HUES48 (cell line): ENCODE measurements at regions not wholly inside any gene's neighbourhood (a gene's known extent, or its start where the extent isn't known, plus 50 kb on each side); places are given as distances from the start of the nearest gene placed in this dataset.
"Not testable (repeated sequence)": the region's sequence is repeated elsewhere in the genome, so short reads cannot be mapped to it uniquely, and the experiment has no call there.

Experiments used
- H3K27ac ChIP-seq: one replicate; pipeline ENCODE4 v1.7.0; 2013; ENCODE audit warnings: low read depth, low read length, inconsistent platforms
- H3K27me3 ChIP-seq: 2 replicates; pipeline ENCODE4 v1.6.1; 2013; ENCODE audit warnings: mild to moderate bottlenecking, low read length; ENCODE audit not compliant: control insufficient read depth, insufficient read depth
- H3K36me3 ChIP-seq: 2 replicates; pipeline ENCODE4 v1.6.1; 2013; ENCODE audit warnings: low read length; ENCODE audit not compliant: control insufficient read depth, insufficient read depth
- H3K4me1 ChIP-seq: 2 replicates; pipeline ENCODE4 v1.6.1; 2013; ENCODE audit warnings: mild to moderate bottlenecking, low read length; ENCODE audit not compliant: control insufficient read depth, insufficient read depth
- H3K4me3 ChIP-seq: 2 replicates; pipeline ENCODE4 v1.5.1; 2013; ENCODE audit warnings: mild to moderate bottlenecking, low read depth, low read length
- H3K9ac ChIP-seq: 2 replicates; pipeline ENCODE4 v1.6.1; 2013; ENCODE audit warnings: mild to moderate bottlenecking, low read depth, low read length, moderate library complexity
- H3K9me3 ChIP-seq: 2 replicates; pipeline ENCODE4 v1.6.1; 2013; ENCODE audit warnings: low read length; ENCODE audit not compliant: control insufficient read depth, insufficient read depth

DNA sequence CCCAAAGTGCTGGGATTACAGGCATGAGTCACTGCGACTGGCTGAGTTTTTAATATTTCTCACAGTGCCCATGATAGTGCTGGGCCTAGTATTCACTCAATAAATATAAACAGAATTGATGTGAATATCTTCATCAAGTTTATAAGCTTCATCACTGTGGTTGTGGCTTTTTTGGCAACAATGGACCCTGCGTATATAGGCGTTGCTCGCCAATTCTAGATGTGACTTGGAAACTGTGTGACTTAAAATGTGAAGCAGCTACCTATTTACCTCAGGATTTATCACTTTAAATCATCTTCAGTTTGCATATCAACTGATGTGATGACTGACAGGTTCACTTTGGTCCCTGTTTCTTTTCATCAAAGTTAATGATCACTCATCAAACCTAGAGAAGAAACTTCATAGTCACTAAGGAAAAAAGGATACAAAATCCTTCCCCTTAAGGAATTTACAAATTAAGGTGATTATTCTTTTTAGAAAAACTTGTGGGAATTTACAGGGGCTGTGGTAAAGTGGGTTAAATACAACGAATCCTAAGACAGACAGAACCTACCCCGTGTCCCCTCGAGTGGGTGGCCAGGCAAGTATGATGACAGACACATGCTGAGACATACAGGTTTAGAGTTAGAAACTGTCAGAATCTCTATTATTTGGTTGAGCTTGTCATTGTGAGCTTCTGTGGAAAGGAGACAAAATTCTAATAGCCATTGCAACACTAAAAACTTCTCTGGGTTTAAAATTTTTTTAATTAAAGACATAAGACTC lies 101.3 kb downstream of the AKAP11 start:
- H3K9ac ChIP-seq = no peak overlapping the region
- H3K4me3 ChIP-seq = no peak overlapping the region
- no peaks in the 10 kb centered on the region for H3K27me3 ChIP-seq
- H3K4me1 ChIP-seq = peaks cover 10% of the 10 kb centered on the region; the same call in 1 of the 2 replicates
- no peaks in the 10 kb centered on the region for H3K36me3 ChIP-seq
- no peak overlapping the region for H3K27ac ChIP-seq
- no peaks in the 10 kb centered on the region for H3K9me3 ChIP-seq

GRCh38 chr13:42375663-42376062 lies 103.7 kb downstream of the AKAP11 start:
- H3K27me3 ChIP-seq = no peaks in the 10 kb centered on the region
- H3K27ac ChIP-seq = no peak overlapping the region
- H3K9me3 ChIP-seq = no peaks in the 10 kb centered on the region
- H3K36me3 ChIP-seq = no peaks in the 10 kb centered on the region
- H3K4me1 ChIP-seq = no peaks in the 10 kb centered on the region
- H3K9ac ChIP-seq = no peak overlapping the region
- H3K4me3 ChIP-seq = no peak overlapping the region

GRCh38 chr13:42377640-42378382 lies 105.9 kb downstream of the AKAP11 start:
- no peaks in the 10 kb centered on the region for H3K4me1 ChIP-seq

GRCh38 chr13:42378383-42378780 lies 106.4 kb downstream of the AKAP11 start:
- H3K4me1 ChIP-seq = no peaks in the 10 kb centered on the region
- H3K9me3 ChIP-seq = no peaks in the 10 kb centered on the region
- no peak overlapping the region for H3K27ac ChIP-seq
- H3K4me3 ChIP-seq = no peak overlapping the region
- H3K9ac ChIP-seq = no peak overlapping the region
- H3K36me3 ChIP-seq = no peaks in the 10 kb centered on the region
- H3K27me3 ChIP-seq = no peaks in the 10 kb centered on the region

More at GRCh38 chr13:42377640-42378382, 105.9 kb downstream of the AKAP11 start:
- no peaks in the 10 kb centered on the region for H3K9me3 ChIP-seq
- H3K27ac ChIP-seq = no peak overlapping the region
- no peaks in the 10 kb centered on the region for H3K27me3 ChIP-seq
- no peak overlapping the region for H3K4me3 ChIP-seq
- no peaks in the 10 kb centered on the region for H3K36me3 ChIP-seq
- no peak overlapping the region for H3K9ac ChIP-seq

GRCh38 chr13:42379241-42379640 lies 107.3 kb downstream of the AKAP11 start:
- Histone ChIP-seq H3K4me1 (no peaks in the 10 kb centered on the region), H3K27me3 (no peaks in the 10 kb centered on the region), H3K9ac (no peak overlapping the region), H3K27ac (no peak overlapping the region), H3K9me3 (no peaks in the 10 kb centered on the region), H3K36me3 (no peaks in the 10 kb centered on the region), H3K4me3 (no peak overlapping the region)

DNA sequence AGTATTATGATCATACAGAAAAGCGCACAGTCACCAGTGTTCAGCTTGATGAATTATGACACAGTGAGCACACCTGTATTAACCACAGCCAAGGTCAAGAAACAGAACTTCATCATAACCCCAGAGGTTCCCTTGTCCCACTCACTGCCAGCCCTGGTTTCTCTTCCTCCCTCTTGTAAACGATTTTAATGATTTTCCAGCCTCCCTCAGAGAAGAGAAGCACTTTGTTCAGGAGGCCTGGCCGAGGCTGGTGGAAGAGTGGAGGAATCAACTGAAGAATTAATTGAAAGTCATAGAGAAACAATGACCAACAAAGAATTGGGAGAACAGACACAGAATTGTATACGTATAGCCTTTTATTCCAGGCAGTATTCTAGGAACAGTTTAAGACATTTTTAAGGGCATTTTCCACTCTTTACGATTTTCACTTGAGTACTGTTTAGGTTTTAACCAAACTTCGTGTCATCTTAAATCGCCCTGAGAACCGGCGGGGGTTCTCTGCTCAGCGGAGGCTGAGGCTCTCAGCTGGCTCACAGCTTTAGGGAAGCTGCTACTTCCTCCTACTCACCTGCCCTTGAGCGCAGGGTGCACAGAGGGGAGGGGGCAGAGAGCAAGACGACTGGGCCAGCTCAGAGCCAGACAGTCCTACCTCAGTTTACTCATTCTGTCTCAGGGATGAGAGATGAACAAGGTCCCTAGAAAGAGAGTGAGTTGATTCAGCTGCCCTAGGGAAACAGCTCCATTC lies 108.6 kb downstream of the AKAP11 start:
- no peaks in the 10 kb centered on the region for H3K9me3 ChIP-seq
- no peak overlapping the region for H3K9ac ChIP-seq
- no peak overlapping the region for H3K4me3 ChIP-seq
- no peaks in the 10 kb centered on the region for H3K27me3 ChIP-seq
- no peak overlapping the region for H3K27ac ChIP-seq
- H3K4me1 ChIP-seq = no peaks in the 10 kb centered on the region
- no peaks in the 10 kb centered on the region for H3K36me3 ChIP-seq

DNA sequence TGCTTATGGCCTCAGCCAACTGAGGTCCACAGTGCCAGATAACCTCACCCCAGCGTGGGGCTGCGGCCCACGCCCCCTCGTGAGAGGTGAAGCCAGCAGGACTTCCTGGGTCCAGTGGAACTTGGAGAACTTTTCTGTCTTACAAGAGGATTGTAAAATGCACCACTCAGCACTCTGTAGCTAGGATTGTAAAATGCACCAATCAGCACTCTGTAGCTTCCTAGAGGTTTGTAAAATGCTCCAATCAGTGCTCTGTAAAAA lies 109.1 kb downstream of the AKAP11 start:
- Histone ChIP-seq H3K27ac (no peak overlapping the region), H3K36me3 (no peaks in the 10 kb centered on the region), H3K4me3 (no peak overlapping the region), H3K9ac (no peak overlapping the region), H3K27me3 (no peaks in the 10 kb centered on the region), H3K9me3 (no peaks in the 10 kb centered on the region), H3K4me1 (no peaks in the 10 kb centered on the region)

DNA sequence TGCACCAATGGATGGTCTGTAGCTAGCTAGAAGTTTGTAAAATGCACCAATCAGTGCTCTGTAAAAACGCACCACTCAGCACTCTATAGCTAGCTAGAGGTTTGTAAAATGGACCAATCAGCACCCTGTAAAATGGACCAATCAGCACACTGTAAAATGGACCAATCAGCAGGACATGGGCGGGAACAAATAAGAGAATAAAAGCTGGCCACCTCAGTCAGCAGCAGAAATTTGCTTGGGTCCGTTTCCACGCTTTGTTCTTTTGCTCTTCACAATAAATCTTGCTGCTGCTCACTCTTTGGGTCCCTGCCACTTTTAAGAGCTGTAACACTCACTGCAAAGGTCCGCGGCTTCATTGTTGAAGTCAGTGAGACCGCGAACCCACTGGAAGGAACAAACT lies 109.5 kb downstream of the AKAP11 start:
- not testable (repeated sequence) for H3K27me3 ChIP-seq, H3K9me3 ChIP-seq, H3K4me3 ChIP-seq, H3K27ac ChIP-seq, H3K9ac ChIP-seq, H3K4me1 ChIP-seq, H3K36me3 ChIP-seq

GRCh38 chr13:42383025-42383424 lies 111.1 kb downstream of the AKAP11 start:
- no peaks in the 10 kb centered on the region for H3K4me1 ChIP-seq
- no peaks in the 10 kb centered on the region for H3K36me3 ChIP-seq
- no peaks in the 10 kb centered on the region for H3K9me3 ChIP-seq
- H3K4me3 ChIP-seq = no peak overlapping the region
- H3K9ac ChIP-seq = no peak overlapping the region
- H3K27ac ChIP-seq = no peak overlapping the region
- H3K27me3 ChIP-seq = no peaks in the 10 kb centered on the region

- H3K9ac ChIP-seq = no peak overlapping the region
- H3K27ac ChIP-seq = no peak overlapping the region
- no peaks in the 10 kb centered on the region for H3K9me3 ChIP-seq
- no peaks in the 10 kb centered on the region for H3K27me3 ChIP-seq
- no peaks in the 10 kb centered on the region for H3K36me3 ChIP-seq
- H3K4me1 ChIP-seq = no peaks in the 10 kb centered on the region
- no peak overlapping the region for H3K4me3 ChIP-seq
Measured at GRCh38 chr13:42384265-42384664, 112.3 kb downstream of the AKAP11 start.

GRCh38 chr13:42388326-42388725 lies 116.4 kb downstream of the AKAP11 start:
- Histone ChIP-seq H3K4me3 (no peak overlapping the region), H3K36me3 (no peaks in the 10 kb centered on the region), H3K9me3 (no peaks in the 10 kb centered on the region), H3K27ac (no peak overlapping the region), H3K27me3 (no peaks in the 10 kb centered on the region), H3K4me1 (no peaks in the 10 kb centered on the region), H3K9ac (no peak overlapping the region)
